ENCODE measurements at regions not wholly inside any gene's neighbourhood (a gene's known extent, or its start where the extent isn't known, plus 50 kb on each side); places are given as distances from the start of the nearest gene placed in this dataset.

GRCh38 chr2:33967103-33967502 lies 368.0 kb upstream of the FAM98A start:
- TF ChIP-seq CTCF (IDR thresholded peaks at IDR 0.05): no peak
- TF ChIP-seq POLR2AphosphoS5 (IDR thresholded peaks at IDR 0.05): no peak
